ENCODE measurements at regions not wholly inside any gene's neighbourhood (a gene's known extent, or its start where the extent isn't known, plus 50 kb on each side); places are given as distances from the start of the nearest gene placed in this dataset.
A peak's percentile ranks its signal among the peaks of the same experiment; 100 is the strongest.

DNA sequence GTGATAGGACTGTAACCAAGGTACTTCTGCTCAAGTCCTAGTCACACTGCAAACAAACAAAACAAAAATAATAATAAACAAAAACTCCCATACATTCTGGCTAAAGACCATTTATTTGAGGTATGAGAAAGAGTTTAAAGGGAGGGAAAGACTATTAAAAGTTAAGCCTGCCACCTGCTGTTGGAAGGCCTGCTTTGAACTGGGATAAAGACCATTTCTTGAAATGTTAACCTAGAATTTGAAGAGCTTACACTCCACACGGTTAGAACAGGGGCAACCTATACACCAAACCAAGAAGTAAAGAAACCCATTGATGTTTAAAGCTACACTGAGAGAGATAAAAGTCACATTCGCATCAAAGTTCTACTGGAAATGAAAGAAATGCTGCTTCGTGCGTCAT, 548.7 kb upstream of the DIPK2B start:
- in situ Hi-C loops (cut with MboI; ENCODE audit: low sequenced_read_pairs), result loop anchor here (10.0 kb wide), 1 partner anchor 235 kb away; no protein-coding TSS in a partner anchor
- dilution Hi-C loops (cut with HindIII; ENCODE audit: low sequenced_read_pairs, unreplicated experiment), result no loop called here

More for the DNA sequence above, 548.7 kb upstream of the DIPK2B start:
- Histone ChIP-seq H2BK5ac (ENCODE audit: low read depth, low read length, poor library complexity, severe bottlenecking) (peak overlapping the region; percentile 9), H3K4me1 (ENCODE audit: control insufficient read depth, insufficient read depth, low read length) (peaks cover 8% of the 10 kb centered on the region), H2AK5ac (ENCODE audit: low read depth, low read length) (no peak overlapping the region), H2BK15ac (ENCODE audit: low read depth, low read length) (no peak overlapping the region), H3K27me3 (ENCODE audit: control insufficient read depth, insufficient read depth, low read length) (no peaks in the 10 kb centered on the region), H4K8ac (ENCODE audit: low read depth in 2 of 2, low read length in 2 of 2) (no peak overlapping the region; a peak in 1 of 4 replicates), H3K79me1 (ENCODE audit: low read depth in 1 of 2, low read length in 2 of 2) (peaks cover 0 to 6% of the 10 kb centered on the region in 2 experiments; a peak in 1 of 4 replicates), H3K9ac (ENCODE audit: low read depth, low read length) (no peak overlapping the region), H3K4me2 (ENCODE audit: low read depth, low read length) (peak overlapping the region; percentile 38; the same call in 1 of the 2 replicates), H3K4ac (ENCODE audit: low read depth, low read length) (no peak overlapping the region), H2BK20ac (ENCODE audit: low read depth, low read length) (no peak overlapping the region), H3K36me3 (ENCODE audit: control insufficient read depth, insufficient read depth, low read length) (peaks cover 29% of the 10 kb centered on the region), H3K14ac (replicated peaks; ENCODE audit: low read depth, low read length) (no peak overlapping the region), H3K9me1 (ENCODE audit: insufficient read depth, low read length) (no peaks in the 10 kb centered on the region), H4K20me1 (ENCODE audit: insufficient read depth, low read length) (peaks cover 59% of the 10 kb centered on the region), H3K18ac (ENCODE audit: low read depth, low read length) (no peak overlapping the region; the same call in 1 of the 2 replicates), H3K27ac (ENCODE audit: insufficient read depth, low read length) (no peak overlapping the region), H2AFZ (replicated peaks; ENCODE audit: low read length, poor library complexity) (no peak overlapping the region), H3K23ac (ENCODE audit: low read depth, low read length) (no peak overlapping the region), H3K9me3 (ENCODE audit: control insufficient read depth, insufficient read depth, low read length) (no peaks in the 10 kb centered on the region), H4K91ac (ENCODE audit: insufficient read depth, low read depth, low read length) (no peak overlapping the region), H4K5ac (ENCODE audit: low read depth, low read length) (peak overlapping the region; percentile 76; the same call in 1 of the 2 replicates), H3K56ac (ENCODE audit: extremely low read depth, insufficient read depth, low read length) (no peak overlapping the region), H2AK9ac (replicated peaks; ENCODE audit: low read depth, low read length, poor library complexity) (no peak overlapping the region), H2BK120ac (ENCODE audit: low read depth, low read length) (no peak overlapping the region), H3K4me3 (ENCODE audit: insufficient read depth, low read depth, low read length) (no peak overlapping the region)
- TF ChIP-seq MAFK (IDR thresholded peaks at IDR 0.05; ENCODE audit: low read depth, low read length) (no peak), RAD21 (IDR thresholded peaks at IDR 0.05; ENCODE audit: low read length) (peak; percentile 51), SMC3 (IDR thresholded peaks at IDR 0.05; ENCODE audit: low read depth, low read length) (peak; percentile 35; the same call in 1 of the 2 replicates), POLR2A (IDR thresholded peaks at IDR 0.05; ENCODE audit: low read depth, low read length) (no peak)
- TF ChIP-seq, protein P1, sequence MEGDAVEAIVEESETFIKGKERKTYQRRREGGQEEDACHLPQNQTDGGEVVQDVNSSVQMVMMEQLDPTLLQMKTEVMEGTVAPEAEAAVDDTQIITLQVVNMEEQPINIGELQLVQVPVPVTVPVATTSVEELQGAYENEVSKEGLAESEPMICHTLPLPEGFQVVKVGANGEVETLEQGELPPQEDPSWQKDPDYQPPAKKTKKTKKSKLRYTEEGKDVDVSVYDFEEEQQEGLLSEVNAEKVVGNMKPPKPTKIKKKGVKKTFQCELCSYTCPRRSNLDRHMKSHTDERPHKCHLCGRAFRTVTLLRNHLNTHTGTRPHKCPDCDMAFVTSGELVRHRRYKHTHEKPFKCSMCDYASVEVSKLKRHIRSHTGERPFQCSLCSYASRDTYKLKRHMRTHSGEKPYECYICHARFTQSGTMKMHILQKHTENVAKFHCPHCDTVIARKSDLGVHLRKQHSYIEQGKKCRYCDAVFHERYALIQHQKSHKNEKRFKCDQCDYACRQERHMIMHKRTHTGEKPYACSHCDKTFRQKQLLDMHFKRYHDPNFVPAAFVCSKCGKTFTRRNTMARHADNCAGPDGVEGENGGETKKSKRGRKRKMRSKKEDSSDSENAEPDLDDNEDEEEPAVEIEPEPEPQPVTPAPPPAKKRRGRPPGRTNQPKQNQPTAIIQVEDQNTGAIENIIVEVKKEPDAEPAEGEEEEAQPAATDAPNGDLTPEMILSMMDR (conservative IDR thresholded peaks at IDR 0.05; ENCODE audit: low read depth, low read length), result peak; percentile 44
- CTCF ChIA-PET, result interaction anchor here (0.6 kb wide), 1 partner anchor 18 kb away, joined by 3 read pairs; no protein-coding TSS in a partner anchor
- no CpG with 5 or more reads among the region's 4 CpGs for WGBS, 2 experiments (ENCODE audit: extremely low coverage in 2 of 2, insufficient read length in 1 of 2)
- DNase-seq (no peak), ATAC-seq (ENCODE audit: low read depth) (no peak)
- intact Hi-C loops (cut with micrococcal nuclease), result loop anchor here (1.0 kb wide), 2 partner anchors 234 to 427 kb away; no protein-coding TSS in a partner anchor
- BruUV-seq (replicated peaks), result no TSS peak
- POLR2A ChIA-PET (ENCODE audit: unreplicated experiment), result no interaction called here

All from IMR-90 (cell line).